Breast epithelium (tissue), 3 donors: ENCODE measurements at regions not wholly inside any gene's neighbourhood (a gene's known extent, or its start where the extent isn't known, plus 50 kb on each side); places are given as distances from the start of the nearest gene placed in this dataset.

Source experiments
- POLR2A ChIP-seq: fragments of 450-650 bp; IDR thresholded peaks from one replicate; pipeline ENCODE4 v1.6.1; 2016; ENCODE audit warnings: antibody characterized with exemption, mild to moderate bottlenecking, moderate library complexity
- TF ChIP-seq, protein P1 (sequence below), 3 donors: fragments of 450-650 bp; IDR thresholded peaks; one replicate each; pipeline ENCODE4 v1.5.1; 2016 to 2017; ENCODE audit warnings: antibody characterized with exemption in 3 of 3, mild to moderate bottlenecking in 3 of 3, moderate library complexity in 3 of 3

DNA sequence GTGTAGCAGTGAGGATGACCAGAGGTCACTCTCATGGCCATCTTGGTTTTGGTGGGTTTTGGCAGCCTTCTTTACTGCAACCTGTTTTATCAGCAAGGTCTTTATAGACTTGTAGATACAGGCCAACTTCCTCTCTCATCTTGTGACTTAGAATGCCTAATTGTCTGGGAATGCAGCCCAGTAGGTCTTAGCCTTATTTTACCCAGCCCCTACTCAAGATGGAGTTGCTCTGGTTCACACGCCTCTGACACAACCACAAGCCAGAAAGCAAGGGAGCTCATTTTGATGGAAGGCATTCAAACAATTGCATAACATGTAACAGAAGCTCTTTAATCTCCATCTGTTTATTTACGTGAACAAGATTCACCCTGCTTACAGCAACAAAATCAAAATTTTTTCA is 492.0 kb upstream of the SULF2 start:
- TF ChIP-seq, protein P1, sequence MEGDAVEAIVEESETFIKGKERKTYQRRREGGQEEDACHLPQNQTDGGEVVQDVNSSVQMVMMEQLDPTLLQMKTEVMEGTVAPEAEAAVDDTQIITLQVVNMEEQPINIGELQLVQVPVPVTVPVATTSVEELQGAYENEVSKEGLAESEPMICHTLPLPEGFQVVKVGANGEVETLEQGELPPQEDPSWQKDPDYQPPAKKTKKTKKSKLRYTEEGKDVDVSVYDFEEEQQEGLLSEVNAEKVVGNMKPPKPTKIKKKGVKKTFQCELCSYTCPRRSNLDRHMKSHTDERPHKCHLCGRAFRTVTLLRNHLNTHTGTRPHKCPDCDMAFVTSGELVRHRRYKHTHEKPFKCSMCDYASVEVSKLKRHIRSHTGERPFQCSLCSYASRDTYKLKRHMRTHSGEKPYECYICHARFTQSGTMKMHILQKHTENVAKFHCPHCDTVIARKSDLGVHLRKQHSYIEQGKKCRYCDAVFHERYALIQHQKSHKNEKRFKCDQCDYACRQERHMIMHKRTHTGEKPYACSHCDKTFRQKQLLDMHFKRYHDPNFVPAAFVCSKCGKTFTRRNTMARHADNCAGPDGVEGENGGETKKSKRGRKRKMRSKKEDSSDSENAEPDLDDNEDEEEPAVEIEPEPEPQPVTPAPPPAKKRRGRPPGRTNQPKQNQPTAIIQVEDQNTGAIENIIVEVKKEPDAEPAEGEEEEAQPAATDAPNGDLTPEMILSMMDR (IDR thresholded peaks at IDR 0.05) = no peak
- TF ChIP-seq POLR2A = no peak
